SK-N-SH (cell line): ENCODE measurements at regions not wholly inside any gene's neighbourhood (a gene's known extent, or its start where the extent isn't known, plus 50 kb on each side); places are given as distances from the start of the nearest gene placed in this dataset.
A peak's percentile ranks its signal among the peaks of the same experiment; 100 is the strongest.

Experiments used
- CTCF ChIP-seq: fragments of 200-600 bp; sonication (generic); IDR thresholded peaks from 2 replicates; pipeline ENCODE4 v1.6.1; 2017; ENCODE audit warnings: antibody characterized with exemption, mild to moderate bottlenecking, moderate library complexity
- FOSL2 ChIP-seq: IDR thresholded peaks from 2 replicates; pipeline ENCODE4 v1.4.0; 2012; ENCODE audit warnings: low read depth, mild to moderate bottlenecking, moderate library complexity, borderline replicate concordance
- YY1 ChIP-seq: IDR thresholded peaks from 2 replicates; pipeline ENCODE4 v1.4.0; 2012; ENCODE audit warnings: low read depth, mild to moderate bottlenecking
- TF ChIP-seq, protein P1 (sequence below): IDR thresholded peaks from 2 replicates; pipeline ENCODE4 v1.4.0; 2012; ENCODE audit warnings: low read depth
- TF ChIP-seq, protein P2 (sequence below): IDR thresholded peaks from 2 replicates; pipeline ENCODE4 v1.4.0; 2012; ENCODE audit warnings: low read depth, borderline replicate concordance

DNA sequence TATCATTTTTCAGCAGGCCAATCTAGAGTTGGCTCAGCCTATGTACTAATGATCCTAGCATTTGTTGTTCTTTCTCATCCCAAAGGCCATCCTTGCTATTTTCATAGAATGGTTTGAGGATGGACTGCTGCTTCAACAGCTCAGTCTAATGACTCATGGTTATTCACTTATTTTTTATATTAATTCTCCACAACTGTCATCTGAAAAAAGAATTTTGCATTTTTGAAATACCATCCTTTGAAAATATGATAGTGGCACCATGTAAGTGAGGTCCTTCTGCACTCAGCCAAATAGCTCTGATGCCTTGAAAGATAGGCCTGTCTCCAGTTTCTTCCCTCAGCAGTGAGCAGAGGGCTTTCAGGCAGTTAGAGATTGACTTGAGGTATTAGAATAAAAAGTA is 377.5 kb downstream of the LMO4 start:
- TF ChIP-seq, protein P1, sequence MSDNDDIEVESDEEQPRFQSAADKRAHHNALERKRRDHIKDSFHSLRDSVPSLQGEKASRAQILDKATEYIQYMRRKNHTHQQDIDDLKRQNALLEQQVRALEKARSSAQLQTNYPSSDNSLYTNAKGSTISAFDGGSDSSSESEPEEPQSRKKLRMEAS = no peak; the same call in 1 of the 2 replicates
- no peak for TF ChIP-seq CTCF
- TF ChIP-seq, protein P2, sequence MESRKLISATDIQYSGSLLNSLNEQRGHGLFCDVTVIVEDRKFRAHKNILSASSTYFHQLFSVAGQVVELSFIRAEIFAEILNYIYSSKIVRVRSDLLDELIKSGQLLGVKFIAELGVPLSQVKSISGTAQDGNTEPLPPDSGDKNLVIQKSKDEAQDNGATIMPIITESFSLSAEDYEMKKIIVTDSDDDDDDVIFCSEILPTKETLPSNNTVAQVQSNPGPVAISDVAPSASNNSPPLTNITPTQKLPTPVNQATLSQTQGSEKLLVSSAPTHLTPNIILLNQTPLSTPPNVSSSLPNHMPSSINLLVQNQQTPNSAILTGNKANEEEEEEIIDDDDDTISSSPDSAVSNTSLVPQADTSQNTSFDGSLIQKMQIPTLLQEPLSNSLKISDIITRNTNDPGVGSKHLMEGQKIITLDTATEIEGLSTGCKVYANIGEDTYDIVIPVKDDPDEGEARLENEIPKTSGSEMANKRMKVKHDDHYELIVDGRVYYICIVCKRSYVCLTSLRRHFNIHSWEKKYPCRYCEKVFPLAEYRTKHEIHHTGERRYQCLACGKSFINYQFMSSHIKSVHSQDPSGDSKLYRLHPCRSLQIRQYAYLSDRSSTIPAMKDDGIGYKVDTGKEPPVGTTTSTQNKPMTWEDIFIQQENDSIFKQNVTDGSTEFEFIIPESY = 0 out of 2 replicates have a peak, but pooled peaks have one; percentile 10
- TF ChIP-seq YY1 = no peak; the same call in 1 of the 2 replicates
- TF ChIP-seq FOSL2 = peak; percentile 88
